Activated CD4-positive, CD25-positive, alpha-beta regulatory T cell treated with anti-CD3 and anti-CD28 coated beads, Interleukin-2, amount 50 U/mL, for 16 hours (primary cell): ENCODE measurements at regions not wholly inside any gene's neighbourhood (a gene's known extent, or its start where the extent isn't known, plus 50 kb on each side); places are given as distances from the start of the nearest gene placed in this dataset.
A peak's percentile ranks its signal among the peaks of the same experiment; 100 is the strongest.
"Not testable (repeated sequence)": the region's sequence is repeated elsewhere in the genome, so short reads cannot be mapped to it uniquely, and the experiment has no call there.

Experiments
- DNase-seq: peaks from one replicate; pipeline ENCODE4 v3.0.0-alpha.2; 2020; ENCODE audit warnings: low read depth, low spot score

DNA sequence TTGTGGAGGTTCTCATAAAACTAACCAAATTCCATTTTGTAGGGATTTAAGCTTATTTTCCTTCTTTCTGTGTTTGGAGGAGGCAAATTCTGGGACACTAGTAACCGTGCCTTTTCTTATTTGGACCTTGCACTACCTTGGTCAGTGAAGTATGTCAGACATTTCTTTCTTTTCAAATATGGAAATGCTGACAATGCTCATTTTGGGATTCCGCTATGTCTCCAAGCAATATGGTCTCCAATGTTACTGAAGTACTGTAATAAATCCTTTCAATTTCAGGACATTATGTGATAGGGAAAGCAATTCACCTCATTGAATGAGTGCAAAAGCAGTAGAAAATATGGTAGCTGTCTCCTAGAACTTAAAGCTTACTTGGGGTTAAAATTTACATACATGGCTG is 372.3 kb downstream of the HLX start:
- no peak for DNase-seq

DNA sequence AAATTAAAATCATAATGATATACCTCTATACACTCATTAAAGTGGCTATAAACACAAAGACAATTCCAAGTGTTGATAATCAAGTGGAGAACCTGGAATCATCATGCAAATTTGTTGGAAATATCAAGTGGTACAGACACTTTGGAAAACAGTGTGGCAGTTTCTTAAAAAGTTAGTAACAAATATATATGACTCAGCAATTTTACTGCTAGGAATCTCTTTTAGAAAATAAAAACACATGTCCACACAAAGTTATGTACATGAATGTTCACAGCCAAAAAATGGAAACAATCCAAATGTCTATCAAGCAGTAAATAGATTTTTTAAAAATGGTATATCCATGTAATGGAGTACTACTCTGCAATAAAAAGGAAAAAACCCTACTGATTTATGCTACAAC is 375.6 kb downstream of the HLX start:
- no peak for DNase-seq

DNA sequence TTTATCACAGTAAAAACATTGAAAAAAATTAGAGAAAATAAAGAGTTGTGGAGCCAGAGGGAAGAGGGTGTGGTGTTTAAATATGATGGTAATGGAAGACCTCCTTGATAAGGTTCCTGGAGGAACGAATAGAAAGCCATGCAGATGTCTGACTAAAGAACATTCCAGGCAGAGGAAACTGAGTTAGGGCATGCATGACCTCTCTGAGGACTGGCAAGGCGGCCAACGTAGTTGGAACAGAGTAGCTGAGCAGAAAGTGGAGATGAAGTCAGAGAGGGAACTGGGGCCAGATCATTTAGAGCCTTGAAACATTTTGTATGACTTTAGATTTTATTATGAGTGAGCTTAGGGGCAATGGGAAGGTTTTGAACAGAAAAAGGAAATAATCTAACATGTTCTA is 377.5 kb downstream of the HLX start:
- DNase-seq, result no peak

DNA sequence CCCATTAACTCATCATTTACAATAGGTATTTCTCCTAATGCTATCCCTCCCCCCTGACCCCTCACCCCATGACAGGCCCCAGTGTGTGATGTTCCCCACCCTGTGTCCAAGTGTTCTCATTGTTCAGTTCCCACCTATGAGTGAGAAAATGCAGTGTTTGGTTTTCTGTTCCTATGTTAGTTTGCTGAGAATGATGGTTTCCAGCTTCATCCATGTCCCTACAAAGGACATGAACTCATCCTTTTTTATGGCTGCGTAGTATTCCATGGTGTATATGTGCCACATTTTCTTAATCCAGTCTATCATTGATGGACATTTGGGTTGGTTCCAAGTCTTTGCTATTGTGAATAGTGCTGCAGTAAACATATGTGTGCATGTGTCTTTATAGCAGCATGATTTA is 378.3 kb downstream of the HLX start:
- DNase-seq, result not testable (repeated sequence)

DNA sequence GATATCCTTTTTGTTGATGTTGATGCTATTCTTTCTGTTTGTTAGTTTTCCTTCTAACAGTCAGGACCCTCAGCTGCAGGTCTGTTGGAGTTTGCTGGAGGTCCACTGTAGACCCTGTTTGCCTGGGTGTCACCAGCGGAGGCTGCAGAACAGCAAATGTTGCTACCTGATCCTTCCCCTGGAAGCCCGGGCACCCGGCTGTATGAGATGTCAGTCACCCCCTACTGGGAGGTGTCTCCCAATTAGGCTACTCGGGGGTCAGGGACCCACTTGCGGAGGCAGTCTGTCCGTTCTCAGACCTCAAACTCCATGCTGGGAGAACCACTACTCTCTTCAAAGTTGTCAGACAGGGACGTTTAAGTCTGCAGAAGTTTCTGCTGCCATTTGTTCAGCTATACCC is 383.4 kb downstream of the HLX start:
- not testable (repeated sequence) for DNase-seq

DNA sequence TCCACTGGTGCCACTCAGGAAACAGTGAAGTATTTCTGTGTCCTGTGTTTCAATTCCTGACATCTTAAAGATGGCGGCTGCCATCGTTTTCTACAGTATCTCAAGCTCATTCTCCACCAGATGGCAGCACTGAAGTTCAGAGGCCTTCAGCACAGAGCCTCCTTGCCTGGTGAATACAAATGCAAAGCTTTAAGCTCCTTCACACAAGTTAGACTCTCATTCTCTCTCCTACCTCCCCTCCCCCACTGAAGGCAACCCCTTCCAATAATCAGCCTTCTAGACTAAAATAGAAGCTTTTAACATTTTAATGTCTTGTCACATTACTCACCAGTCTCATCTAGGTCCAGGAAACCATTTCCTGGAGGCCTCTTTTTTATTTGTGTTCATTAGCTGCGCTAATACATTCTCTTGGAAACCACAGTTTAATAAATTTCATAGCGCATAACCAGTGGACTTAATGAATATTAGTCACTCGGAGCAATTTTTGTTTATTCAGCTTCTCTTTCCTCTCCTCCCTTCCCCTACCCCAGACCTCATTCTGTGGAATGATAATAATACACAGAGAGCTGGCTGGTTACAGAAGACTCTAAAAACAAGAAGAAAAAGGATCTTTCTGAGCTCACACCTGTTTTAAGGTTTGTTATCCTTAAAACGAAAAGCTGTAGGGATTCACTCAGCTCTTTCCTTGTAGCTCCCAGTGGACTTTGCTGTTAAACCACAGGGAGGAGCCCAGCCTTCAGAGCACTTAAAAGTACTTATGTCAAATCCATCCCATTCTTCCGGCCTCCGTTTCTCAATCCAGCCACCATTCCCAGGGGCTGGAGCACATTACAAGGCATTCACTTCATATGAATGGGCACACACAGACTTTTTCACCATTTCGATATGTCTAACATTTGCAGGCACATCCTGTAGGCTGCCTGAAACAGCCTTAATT is 384.9 kb downstream of the HLX start:
- peak; percentile 13 for DNase-seq

DNA sequence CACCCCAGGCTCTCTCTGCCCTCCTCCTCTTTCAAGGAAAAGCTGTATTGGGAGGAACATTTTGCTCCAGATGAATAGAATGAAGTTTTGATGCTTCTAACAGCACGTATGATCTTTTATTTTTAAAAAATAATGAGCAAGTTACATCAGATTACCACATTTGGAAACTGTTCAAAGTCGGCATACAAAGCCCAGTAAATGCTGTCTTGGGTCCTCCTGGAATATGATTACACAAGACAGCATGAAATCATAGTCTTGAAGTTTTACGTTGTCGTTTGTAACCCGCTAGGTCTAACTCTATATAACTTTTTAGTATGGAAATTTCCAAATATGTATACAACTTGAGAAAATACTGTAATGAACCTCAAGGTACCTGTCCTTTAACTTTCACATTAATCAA is 385.6 kb downstream of the HLX start:
- DNase-seq, result no peak

DNA sequence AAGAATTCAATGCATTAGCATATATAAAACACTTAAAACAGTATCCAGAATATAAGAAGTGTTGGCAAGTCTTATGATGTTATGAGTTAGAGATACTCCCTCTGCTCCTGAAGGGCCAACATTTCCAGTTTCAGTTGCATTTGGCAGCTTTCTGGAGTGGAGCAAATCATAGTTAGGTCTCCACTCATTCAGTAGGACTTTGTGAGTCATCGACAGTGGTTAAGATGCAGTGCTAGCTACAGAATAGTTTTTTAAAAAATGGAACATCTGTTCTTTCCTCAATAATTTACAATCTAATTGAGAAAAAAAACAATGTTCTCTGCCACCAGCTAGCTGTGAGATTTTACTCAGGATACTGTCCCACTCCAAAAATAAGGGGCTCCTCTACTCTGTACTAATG is 389.1 kb downstream of the HLX start:
- no peak for DNase-seq

DNA sequence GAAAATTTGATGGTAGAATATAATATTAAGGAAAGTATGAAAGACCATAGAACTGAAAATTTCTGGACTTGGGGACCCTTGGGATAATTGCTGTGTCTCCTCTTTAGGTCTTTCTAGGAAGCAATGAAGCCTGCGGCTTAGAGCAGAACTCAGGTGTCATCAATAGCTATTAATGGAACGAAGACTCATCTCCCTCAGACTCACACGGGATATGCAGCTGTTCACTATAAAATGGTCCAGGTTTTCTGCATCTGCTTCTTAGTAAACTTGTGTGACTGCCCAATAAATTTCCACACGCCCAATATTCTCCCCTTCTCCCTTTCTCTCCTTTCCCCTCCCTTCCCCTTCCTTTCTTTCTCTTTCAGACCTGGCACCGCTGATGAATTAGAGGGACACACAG is 392.5 kb downstream of the HLX start:
- DNase-seq, result no peak

DNA sequence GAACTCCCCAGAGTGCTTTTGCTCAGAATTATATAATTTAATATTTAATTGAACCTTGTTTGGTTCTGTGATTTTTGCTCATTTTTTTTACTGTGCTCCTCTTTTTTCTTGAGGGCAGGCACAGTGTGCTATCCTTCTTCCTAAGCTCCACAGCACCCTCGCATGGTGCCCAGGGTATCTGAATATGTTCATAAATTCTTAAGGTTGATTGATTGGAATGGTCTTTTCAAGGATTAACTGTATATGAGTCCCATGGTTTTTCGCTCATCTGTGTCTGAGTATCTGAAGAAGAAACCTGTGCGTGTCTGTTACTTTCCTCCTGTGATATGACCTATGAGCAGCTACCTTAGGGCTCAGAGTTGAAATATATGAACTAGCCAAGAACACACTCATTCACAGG is 393.7 kb downstream of the HLX start:
- DNase-seq, result no peak

DNA sequence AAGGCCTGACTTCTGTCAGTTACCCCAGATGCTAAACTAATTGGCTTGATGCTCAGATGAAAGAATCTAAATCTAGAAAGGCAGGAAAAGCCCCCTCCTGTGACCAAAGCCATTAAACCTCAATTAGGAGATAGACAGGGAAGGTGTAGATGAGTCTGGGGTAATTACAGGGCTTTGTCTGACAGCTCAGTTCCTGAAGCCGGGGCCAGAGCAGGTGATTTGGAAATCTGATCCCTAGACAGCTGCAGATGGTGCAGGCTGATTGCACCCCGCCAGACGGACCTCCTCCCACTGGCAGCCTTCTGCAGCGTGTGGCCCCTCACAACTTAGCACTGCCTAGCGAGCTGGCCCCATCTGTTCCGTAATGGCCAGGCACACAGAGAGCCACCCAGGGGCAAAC is 395.1 kb downstream of the HLX start:
- DNase-seq, result no peak

DNA sequence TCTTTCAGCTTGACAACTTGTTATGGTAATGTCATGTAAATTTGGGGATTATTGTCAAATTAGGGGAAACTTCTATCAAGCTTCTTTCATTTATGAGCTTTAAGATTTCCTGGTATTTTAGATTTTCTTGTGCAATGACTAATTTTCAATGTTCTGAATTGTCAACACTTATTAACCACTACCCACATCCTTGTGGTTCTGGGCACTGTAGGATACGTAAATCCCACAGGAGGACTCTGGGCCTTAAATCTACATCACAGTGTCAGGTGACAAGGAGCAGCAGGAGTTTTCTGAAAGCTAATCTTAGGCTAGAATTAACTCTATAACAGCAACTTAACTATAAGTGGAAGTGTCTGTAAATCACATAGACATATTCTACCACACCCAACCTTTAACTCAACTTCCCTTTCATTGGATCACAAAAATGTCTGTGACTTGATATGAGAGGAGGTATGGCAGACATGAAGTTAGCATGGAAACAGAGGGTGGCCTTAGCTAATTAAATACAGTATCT is 397.7 kb downstream of the HLX start:
- DNase-seq, result no peak

DNA sequence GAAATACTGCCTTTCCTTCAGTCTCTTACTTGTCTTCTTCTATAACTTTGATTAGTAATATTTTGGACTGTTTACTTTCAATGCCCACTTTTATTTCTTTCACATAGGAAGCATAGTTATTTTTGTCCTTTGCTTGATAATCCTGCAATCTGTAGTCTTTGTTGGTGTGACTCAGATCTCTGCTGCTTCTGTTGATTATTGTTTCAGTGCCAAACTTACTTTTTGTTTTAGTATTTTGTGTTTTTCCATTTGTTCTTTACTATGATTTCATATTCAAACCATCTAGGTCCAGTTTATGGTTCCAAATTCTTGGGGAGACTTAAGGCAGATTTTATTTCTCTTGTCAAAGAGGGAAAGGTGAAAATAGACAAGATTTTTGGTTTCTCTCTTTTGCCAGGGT is 399.9 kb downstream of the HLX start:
- no peak for DNase-seq

DNA sequence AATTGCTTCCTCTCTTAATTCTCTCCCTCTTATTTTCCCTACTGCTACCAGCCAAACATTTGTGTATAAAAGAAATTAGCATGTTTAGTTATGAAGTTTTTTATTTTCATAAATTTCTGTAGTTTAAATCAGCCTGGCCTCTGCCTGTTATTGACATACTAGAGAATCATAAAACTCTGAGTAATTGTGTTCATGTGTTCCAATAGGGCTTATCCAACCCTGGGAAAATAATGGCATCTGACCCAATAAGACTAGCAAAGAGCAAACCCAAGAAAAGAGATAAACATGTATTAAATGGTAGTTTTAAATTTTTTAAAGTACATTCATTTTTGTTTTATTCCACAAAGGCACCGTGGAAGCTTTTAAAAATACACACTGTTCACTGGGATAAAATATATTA is 404.3 kb downstream of the HLX start:
- DNase-seq, result no peak

DNA sequence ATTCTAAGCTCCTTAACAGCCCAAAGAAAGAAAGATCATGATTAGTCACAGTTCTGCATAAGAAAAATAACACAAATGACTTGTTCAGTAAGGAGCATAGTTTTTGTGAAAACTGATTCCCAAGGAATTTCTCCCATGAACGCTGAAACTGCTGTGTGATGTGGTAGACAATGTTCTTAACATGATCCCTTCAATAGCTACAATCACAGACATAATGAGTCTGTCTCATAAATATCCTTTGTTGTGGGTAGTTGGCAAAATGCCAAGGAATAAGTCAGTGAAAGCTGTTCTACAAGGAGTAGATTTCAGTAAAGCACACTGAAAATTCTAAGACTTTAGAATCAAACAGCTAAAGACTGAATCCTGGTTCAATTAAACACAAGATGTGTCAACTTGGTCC is 404.8 kb downstream of the HLX start:
- DNase-seq, result no peak

DNA sequence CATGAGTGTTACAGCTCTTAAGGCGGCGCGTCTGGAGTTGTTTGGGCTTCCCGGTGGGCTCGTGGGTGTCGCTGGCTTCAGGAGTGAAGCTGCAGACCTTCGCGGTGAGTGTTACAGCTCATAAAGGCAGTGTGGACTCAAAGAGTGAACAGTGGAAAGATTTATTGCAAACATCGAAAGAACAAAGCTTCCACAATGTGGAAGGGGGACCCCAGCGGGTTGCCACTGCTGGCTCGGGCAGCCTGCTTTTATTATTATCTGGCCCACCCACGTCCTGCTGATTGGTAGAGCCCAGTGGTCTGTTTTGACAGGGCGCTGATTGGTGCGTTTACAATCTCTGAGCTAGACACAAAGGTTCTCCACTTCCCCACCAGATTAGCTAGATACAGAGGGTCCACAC is 405.7 kb downstream of the HLX start:
- DNase-seq, result not testable (repeated sequence)

DNA sequence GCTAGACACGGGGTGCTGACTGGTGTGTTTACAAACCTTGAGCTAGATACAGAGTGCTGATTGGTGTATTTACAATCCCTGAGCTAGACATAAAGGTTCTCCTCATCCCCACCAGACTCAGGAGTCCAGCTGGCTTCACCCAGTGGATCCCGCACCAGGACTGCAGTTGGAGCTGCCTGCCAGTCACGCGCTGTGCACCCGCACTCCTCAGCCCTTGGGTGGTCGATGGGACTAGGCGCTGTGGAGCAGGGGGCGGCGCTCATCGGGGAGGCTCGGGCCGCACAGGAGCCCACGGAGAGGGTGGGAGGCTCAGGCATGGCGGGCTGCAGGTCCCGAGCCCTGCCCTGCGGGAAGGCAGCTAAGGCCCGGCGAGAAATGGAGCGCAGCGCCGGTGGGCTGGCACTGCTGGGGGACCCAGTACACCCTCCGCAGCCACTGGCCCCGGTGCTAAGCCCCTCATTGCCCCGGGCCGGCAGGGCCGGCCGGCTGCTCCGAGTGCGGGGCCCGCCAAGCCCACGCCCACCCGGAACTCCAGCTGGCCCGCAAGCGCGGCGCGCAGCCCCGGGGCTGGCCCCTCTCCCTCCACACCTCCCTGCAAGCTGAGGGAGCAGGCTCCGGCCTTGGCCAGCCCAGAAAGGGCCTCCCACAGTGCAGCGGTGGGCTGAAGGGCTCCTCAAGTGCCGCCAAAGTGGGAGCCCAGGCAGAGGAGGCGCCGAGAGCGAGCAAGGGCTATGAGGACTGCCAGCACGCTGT is 406.4 kb downstream of the HLX start:
- DNase-seq, result not testable (repeated sequence)

DNA sequence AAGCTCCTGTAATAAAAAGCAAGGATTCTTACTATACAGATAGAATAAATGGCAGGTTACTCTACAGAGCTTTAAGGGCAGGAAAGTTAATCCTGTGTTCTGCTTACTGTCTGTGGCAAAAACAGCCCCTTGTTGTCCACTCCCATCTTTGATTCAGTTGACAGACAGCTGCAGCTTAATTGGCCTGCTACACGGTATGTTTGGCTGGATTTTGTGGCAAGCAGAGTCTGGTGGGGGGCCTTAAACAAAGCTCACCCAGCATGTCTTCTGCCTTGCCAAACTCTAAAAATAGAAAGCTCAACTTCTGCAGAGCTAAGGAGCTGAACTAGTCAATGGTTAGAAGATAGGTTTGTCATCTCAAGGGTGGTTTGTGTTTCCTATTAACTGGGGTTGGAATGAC is 407.2 kb downstream of the HLX start:
- DNase-seq, result no peak

DNA sequence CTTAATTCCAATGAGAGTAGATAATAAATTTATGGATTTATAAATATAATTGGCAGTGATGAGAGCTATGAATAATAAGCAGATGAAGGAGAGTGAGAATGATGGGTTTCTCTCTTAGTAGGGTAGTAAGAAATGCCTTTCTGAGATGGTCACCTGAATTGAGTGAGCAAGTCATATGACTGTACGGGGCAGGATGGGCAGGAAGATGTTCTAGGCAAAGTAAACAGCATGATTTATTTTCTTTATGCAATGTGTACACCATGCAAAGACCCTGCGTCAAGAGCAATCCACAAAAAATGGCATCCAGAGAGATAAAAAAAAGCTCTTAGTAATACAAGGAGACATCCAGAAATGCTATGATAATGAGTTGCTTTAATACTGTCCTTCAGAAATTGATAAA is 409.9 kb downstream of the HLX start:
- DNase-seq, result no peak

DNA sequence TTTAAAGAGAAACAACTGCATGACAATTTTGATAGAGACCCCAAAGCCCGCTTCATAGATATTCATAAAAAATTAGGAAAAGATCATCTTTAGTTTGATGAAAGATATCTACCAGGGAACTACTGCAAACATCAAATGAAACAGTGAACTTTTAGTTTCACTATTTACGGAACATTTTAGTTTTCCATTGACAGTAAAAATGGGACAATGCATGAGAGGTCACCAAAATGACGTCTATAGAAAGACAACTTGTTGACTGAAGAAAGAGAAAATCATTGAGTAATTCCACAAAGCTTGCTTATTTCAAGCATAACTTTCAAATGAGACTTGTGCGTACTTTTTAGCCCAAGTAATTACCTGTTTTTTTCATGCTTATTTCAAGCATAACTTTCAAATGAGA is 411.4 kb downstream of the HLX start:
- no peak for DNase-seq

DNA sequence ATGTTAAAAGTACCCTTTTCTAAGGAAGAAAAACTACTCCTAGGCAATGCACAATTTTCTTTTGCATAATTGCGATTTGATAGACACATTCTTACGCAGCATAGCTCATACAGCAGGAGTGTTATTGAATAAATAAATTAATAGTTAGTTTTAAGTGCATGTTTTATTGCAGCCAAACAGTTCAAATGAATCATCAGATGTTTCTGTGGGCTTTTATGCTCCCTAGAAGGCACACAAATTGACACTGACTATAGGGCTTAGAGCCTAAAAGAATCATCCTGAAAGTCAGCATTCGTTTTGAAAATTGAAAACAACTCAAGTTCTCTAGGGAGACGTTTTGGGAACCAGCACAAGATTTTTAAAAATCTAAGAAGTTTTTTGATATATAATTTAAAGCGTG is 411.9 kb downstream of the HLX start:
- DNase-seq, result no peak

DNA sequence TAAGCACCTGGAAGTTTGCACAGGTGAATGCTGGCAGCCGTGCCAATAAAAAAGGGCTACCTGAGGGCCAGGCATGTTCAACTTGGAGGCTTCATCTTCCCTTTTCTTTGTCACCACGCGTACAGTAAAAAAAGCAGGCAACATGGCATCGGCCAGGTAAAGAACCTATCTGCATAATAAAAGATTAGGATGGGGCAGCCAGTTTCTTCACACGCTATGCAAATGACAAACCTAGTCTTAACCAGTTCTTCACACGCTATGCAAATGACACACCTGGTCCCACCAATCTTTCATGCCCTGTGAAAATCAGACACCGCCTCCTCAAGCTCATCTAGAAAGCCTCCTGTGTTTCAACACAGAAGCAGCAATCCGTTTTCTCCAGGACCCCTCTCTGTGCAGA is 413.4 kb downstream of the HLX start:
- no peak for DNase-seq

DNA sequence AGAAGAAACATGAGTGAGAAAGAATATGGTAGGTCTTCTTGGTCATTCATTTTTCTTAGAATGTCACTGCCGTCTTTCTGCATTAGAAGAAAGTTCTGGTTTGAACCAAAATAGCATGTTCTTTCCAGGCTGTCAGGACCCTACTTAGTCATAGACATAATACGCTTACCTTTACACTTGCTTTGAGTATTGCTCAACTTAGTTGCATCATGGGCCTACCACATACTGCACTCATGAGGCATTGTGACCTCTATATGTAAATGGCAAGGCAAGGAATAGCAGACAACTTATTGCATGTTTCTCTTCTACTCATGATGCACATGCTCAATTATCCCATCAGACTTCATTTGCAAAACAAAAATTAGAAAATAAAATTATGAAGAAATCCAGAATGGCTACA is 415.0 kb downstream of the HLX start:
- no peak for DNase-seq
